Stomach (tissue), 8 donors: ENCODE measurements at regions not wholly inside any gene's neighbourhood (a gene's known extent, or its start where the extent isn't known, plus 50 kb on each side); places are given as distances from the start of the nearest gene placed in this dataset.

Experiments
- DNase-seq, 2 donors: peaks; one replicate each; pipeline versions ENCODE4 v3.0.0 to v3.0.0-alpha.2; 2013 to 2019
- H3K27ac ChIP-seq, 5 donors: fragments of 200-600 bp in 4 of 5; sonication (generic) in 4 of 5; one replicate each; pipeline ENCODE4 v1.5.1; 2013 to 2019; ENCODE audit warnings: mild to moderate bottlenecking in 1 of 5, moderate library complexity in 1 of 5
- H3K27me3 ChIP-seq, 3 donors: fragments of 200-600 bp; sonication (generic); one replicate each; pipeline ENCODE4 v1.5.1; 2017 to 2019; ENCODE audit warnings: mixed run types in 1 of 3
- H3K36me3 ChIP-seq, 4 donors: fragments of 200-600 bp; sonication (generic); 1 replicate in 3 of 4; 2 replicates in 1 of 4; pipeline ENCODE4 v1.5.1; 2016 to 2019
- H3K4me1 ChIP-seq, 4 donors: fragments of 200-600 bp; sonication (generic); one replicate each; pipeline ENCODE4 v1.5.1; 2016 to 2019
- H3K4me3 ChIP-seq, 4 donors: fragments of 200-600 bp; sonication (generic) in 3 of 4; one replicate each; pipeline ENCODE4 v1.5.1; 2016 to 2019; ENCODE audit warnings: mild to moderate bottlenecking in 1 of 4
- H3K9me3 ChIP-seq, 4 donors: fragments of 200-600 bp; sonication (generic); one replicate each; pipeline ENCODE4 v1.5.1; 2016 to 2019
- CTCF ChIP-seq, 7 experiments: fragments of 450-650 bp in 4 of 7; fragments of 200-600 bp in 3 of 7; sonication (generic) in 3 of 7; IDR thresholded peaks; one replicate each; pipeline ENCODE4 v1.5.1; 2016 to 2019; ENCODE audit warnings: antibody characterized with exemption in 7 of 7, control low read depth in 2 of 7, mild to moderate bottlenecking in 1 of 7
- EP300 ChIP-seq: sonication (generic); formaldehyde crosslinking; IDR thresholded peaks from one replicate; pipeline ENCODE4 v1.6.1; 2017; ENCODE audit warnings: antibody characterized with exemption
- POLR2A ChIP-seq, 4 donors: fragments of 450-650 bp; IDR thresholded peaks; one replicate each; pipeline ENCODE4 v1.6.1; 2016; ENCODE audit warnings: antibody characterized with exemption in 4 of 4, control low read depth in 2 of 4, mild to moderate bottlenecking in 1 of 4, moderate library complexity in 1 of 4
- POLR2AphosphoS5 ChIP-seq, 3 donors: sonication (generic); formaldehyde crosslinking; IDR thresholded peaks; one replicate each; pipeline ENCODE4 v1.6.1; 2016; ENCODE audit warnings: antibody characterized with exemption in 3 of 3
- WGBS, 5 donors: extraction: QIAGEN DNeasy Blood & Tissue Kit in 3 of 5; methylation state at CpG; one replicate each; pipeline versions ENCODE4 v1.1.5 to v1.1.7; 2013 to 2018; 5-methylcytosine and 5-hydroxymethylcytosine counted together
- intact Hi-C: fragments of 100-400 bp; cut with DNase I; formaldehyde crosslinking; loops from one replicate; pipeline ENCODE4 v1.15.1; 2023; ENCODE audit warnings: low total_unique reads
- donor health status: healthy with polysubstance abuse.
- donor health status: Bipolar disorder and iron deficiency.
- donor health status: healthy.

- 63 to 96% (median 78%) methylated on average over 1 of the region's 1 CpG for WGBS, 5 donors
- no peaks in the 10 kb centered on the region for H3K27me3 ChIP-seq
- no peak overlapping the region for H3K4me3 ChIP-seq
- no peaks in the 10 kb centered on the region for H3K4me1 ChIP-seq
- DNase-seq = no peak
- H3K27ac ChIP-seq = no peak overlapping the region
- TF ChIP-seq POLR2A (IDR thresholded peaks at IDR 0.05) (no peak), EP300 (no peak), CTCF (IDR thresholded peaks at IDR 0.05) (no peak), POLR2AphosphoS5 (IDR thresholded peaks at IDR 0.05) (no peak)
- intact Hi-C loops = no loop called here
- H3K36me3 ChIP-seq = no peaks in the 10 kb centered on the region
- peaks cover 0 to 4% (median 0%) of the 10 kb centered on the region in 4 donors for H3K9me3 ChIP-seq
Observed at GRCh38 chr14:29197557-29197956, 431.0 kb downstream of the FOXG1 start.

DNA sequence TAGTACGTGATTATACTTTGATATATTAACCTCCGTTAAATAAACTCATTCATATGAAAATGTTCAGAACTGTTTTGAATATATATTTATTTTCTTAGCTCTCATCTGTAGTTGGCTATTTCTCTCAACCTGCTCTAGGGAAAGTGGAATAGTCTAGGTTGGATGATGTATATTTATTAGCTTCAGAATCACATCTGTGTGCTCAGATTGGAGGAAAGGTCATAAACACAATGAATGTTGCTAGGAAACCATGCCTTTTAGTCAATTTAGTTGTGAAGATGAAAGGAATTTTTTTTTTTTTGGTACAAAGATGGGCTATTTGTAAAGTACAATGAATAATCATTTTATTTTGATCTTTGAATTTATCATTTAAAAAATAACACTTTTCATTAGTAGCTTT is 439.1 kb downstream of the FOXG1 start:
- Histone ChIP-seq H3K27me3 (no peaks in the 10 kb centered on the region), H3K4me1 (no peaks in the 10 kb centered on the region), H3K4me3 (no peak overlapping the region), H3K9me3 (no peaks in the 10 kb centered on the region), H3K27ac (no peak overlapping the region), H3K36me3 (no peaks in the 10 kb centered on the region)
- WGBS, 5 donors = 74 to 89% (median 80%) methylated on average over 2 of the region's 2 CpGs
- intact Hi-C loops = no loop called here
- TF ChIP-seq CTCF (IDR thresholded peaks at IDR 0.05) = no peak
- TF ChIP-seq POLR2AphosphoS5 (IDR thresholded peaks at IDR 0.05) = no peak
- no peak for TF ChIP-seq POLR2A (IDR thresholded peaks at IDR 0.05)
- TF ChIP-seq EP300 = no peak
- no peak for DNase-seq

DNA sequence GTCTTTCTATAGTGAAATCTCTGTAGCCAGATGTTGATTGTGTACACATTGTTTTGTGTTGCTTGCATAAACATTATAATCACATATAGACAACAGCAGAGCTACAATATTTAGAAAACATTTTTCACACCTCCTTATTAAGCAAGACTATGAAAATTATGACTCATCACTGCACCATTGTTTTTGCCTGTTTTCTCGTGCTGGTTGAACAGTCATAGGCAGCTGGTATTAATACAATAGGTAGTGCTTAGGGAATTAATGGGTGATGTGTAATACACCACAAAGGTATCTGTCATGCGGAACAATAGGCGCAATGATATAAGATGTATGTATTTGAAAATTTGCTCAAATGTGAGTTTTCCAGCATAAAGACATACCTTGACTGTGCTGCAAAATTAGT is 449.3 kb downstream of the FOXG1 start:
- H3K27me3 ChIP-seq = peaks cover 0 to 5% (median 0%) of the 10 kb centered on the region in 3 donors
- H3K4me1 ChIP-seq = no peaks in the 10 kb centered on the region
- no peak overlapping the region for H3K4me3 ChIP-seq
- 74 to 80% (median 77%) methylated on average over 3 of the region's 3 CpGs for WGBS, 5 donors
- no peaks in the 10 kb centered on the region for H3K36me3 ChIP-seq
- DNase-seq = no peak
- intact Hi-C loops = no loop called here
- TF ChIP-seq EP300 (no peak), POLR2A (IDR thresholded peaks at IDR 0.05) (no peak), CTCF (IDR thresholded peaks at IDR 0.05) (no peak), POLR2AphosphoS5 (IDR thresholded peaks at IDR 0.05) (no peak)
- H3K9me3 ChIP-seq = no peaks in the 10 kb centered on the region
- H3K27ac ChIP-seq = no peak overlapping the region

GRCh38 chr14:29216268-29217232 is 450.0 kb downstream of the FOXG1 start:
- no peaks in the 10 kb centered on the region for H3K4me1 ChIP-seq
- H3K27ac ChIP-seq = no peak overlapping the region
- no peak for DNase-seq
- no peaks in the 10 kb centered on the region for H3K36me3 ChIP-seq
- no peak for TF ChIP-seq POLR2A (IDR thresholded peaks at IDR 0.05)
- TF ChIP-seq CTCF (IDR thresholded peaks at IDR 0.05) = no peak
- TF ChIP-seq POLR2AphosphoS5 (IDR thresholded peaks at IDR 0.05) = no peak
- TF ChIP-seq EP300 = no peak
- WGBS, 5 donors = 30 to 40% (median 36%) methylated on average over 9 of the region's 9 CpGs
- H3K9me3 ChIP-seq = no peaks in the 10 kb centered on the region
- peaks cover 0 to 5% (median 0%) of the 10 kb centered on the region in 3 donors for H3K27me3 ChIP-seq
- H3K4me3 ChIP-seq = no peak overlapping the region
- intact Hi-C loops = no loop called here
